Raji (cell line): ENCODE measurements at regions not wholly inside any gene's neighbourhood (a gene's known extent, or its start where the extent isn't known, plus 50 kb on each side); places are given as distances from the start of the nearest gene placed in this dataset.
A peak's percentile ranks its signal among the peaks of the same experiment; 100 is the strongest.

Experiments used
- POLR2A ChIP-seq: IDR thresholded peaks from 2 replicates; pipeline ENCODE4 v1.6.1; 2011; ENCODE audit warnings: low read depth, low read length, control low read depth; ENCODE audit not compliant: insufficient read depth

GRCh38 chr3:101913168-101913567, 63.9 kb downstream of the NFKBIZ start:
- no peak for TF ChIP-seq POLR2A

GRCh38 chr3:101925564-101925963, 76.2 kb downstream of the NFKBIZ start:
- no peak for TF ChIP-seq POLR2A

- TF ChIP-seq POLR2A: no peak
These were observed 77.3 kb downstream of the NFKBIZ start for GRCh38 chr3:101926594-101927105.

- no peak for TF ChIP-seq POLR2A
These were observed 79.6 kb downstream of the NFKBIZ start for GRCh38 chr3:101928890-101929289.

GRCh38 chr3:101931081-101931480, 81.8 kb downstream of the NFKBIZ start:
- no peak for TF ChIP-seq POLR2A

- no peak for TF ChIP-seq POLR2A
These were observed 83.2 kb downstream of the NFKBIZ start for GRCh38 chr3:101932326-101933068.

GRCh38 chr3:101936419-101937356, 87.4 kb downstream of the NFKBIZ start:
- no peak for TF ChIP-seq POLR2A

GRCh38 chr3:101938262-101938847, 89.0 kb downstream of the NFKBIZ start:
- TF ChIP-seq POLR2A: peak; percentile 29; the same call in 1 of the 2 replicates

- no peak for TF ChIP-seq POLR2A
These were observed 90.2 kb downstream of the NFKBIZ start for GRCh38 chr3:101939361-101940049.

GRCh38 chr3:101940521-101941317, 91.4 kb downstream of the NFKBIZ start:
- TF ChIP-seq POLR2A: no peak

GRCh38 chr3:101941318-101942040, 92.2 kb downstream of the NFKBIZ start:
- no peak for TF ChIP-seq POLR2A

GRCh38 chr3:101942356-101942755, 93.0 kb downstream of the NFKBIZ start:
- no peak for TF ChIP-seq POLR2A

- TF ChIP-seq POLR2A: no peak
These were observed 93.7 kb downstream of the NFKBIZ start for GRCh38 chr3:101943029-101943428.
